DMS153 (cell line): ENCODE measurements at regions not wholly inside any gene's neighbourhood (a gene's known extent, or its start where the extent isn't known, plus 50 kb on each side); places are given as distances from the start of the nearest gene placed in this dataset.
A peak's percentile ranks its signal among the peaks of the same experiment; 100 is the strongest.

Source experiments
- DNase-seq: peaks from one replicate; lab custom pipeline; 2025; lab: John Stamatoyannopoulos, UW

GRCh38 chr5:116695681-116696080, 121.1 kb upstream of the SEMA6A start:
- no peak for DNase-seq

GRCh38 chr5:116686438-116686837, 111.8 kb upstream of the SEMA6A start:
- DNase-seq, result no peak

- no peak for DNase-seq
Observed at GRCh38 chr5:116685931-116686330, 111.3 kb upstream of the SEMA6A start.

- DNase-seq, result no peak
Observed at GRCh38 chr5:116685069-116685468, 110.4 kb upstream of the SEMA6A start.

- DNase-seq, result no peak
Observed at GRCh38 chr5:116681334-116682013, 106.9 kb upstream of the SEMA6A start.

- DNase-seq, result no peak
Observed at GRCh38 chr5:116675626-116675910, 100.9 kb upstream of the SEMA6A start.

- DNase-seq, result no peak
Observed at GRCh38 chr5:116674881-116675625, 100.4 kb upstream of the SEMA6A start.

- no peak for DNase-seq
Observed at GRCh38 chr5:116673453-116673852, 98.8 kb upstream of the SEMA6A start.

GRCh38 chr5:116672203-116672602, 97.6 kb upstream of the SEMA6A start:
- DNase-seq, result no peak

GRCh38 chr5:116671211-116671736, 96.7 kb upstream of the SEMA6A start:
- no peak for DNase-seq

- peak; percentile 26 for DNase-seq
Observed at GRCh38 chr5:116669261-116670031, 94.8 kb upstream of the SEMA6A start.

- no peak for DNase-seq
Observed at GRCh38 chr5:116668390-116668789, 93.8 kb upstream of the SEMA6A start.

- no peak for DNase-seq
Observed at GRCh38 chr5:116666901-116667300, 92.3 kb upstream of the SEMA6A start.

- no peak for DNase-seq
Observed at GRCh38 chr5:116664988-116665387, 90.4 kb upstream of the SEMA6A start.

- no peak for DNase-seq
Observed at GRCh38 chr5:116663081-116663480, 88.5 kb upstream of the SEMA6A start.

- DNase-seq, result no peak
Observed at GRCh38 chr5:116661419-116661818, 86.8 kb upstream of the SEMA6A start.

- DNase-seq, result no peak
Observed at GRCh38 chr5:116660929-116661328, 86.3 kb upstream of the SEMA6A start.

GRCh38 chr5:116658830-116659229, 84.2 kb upstream of the SEMA6A start:
- no peak for DNase-seq

- no peak for DNase-seq
Observed at GRCh38 chr5:116658141-116658540, 83.5 kb upstream of the SEMA6A start.

- no peak for DNase-seq
Observed at GRCh38 chr5:116655431-116655830, 80.8 kb upstream of the SEMA6A start.

- DNase-seq, result no peak
Observed at GRCh38 chr5:116654925-116655324, 80.3 kb upstream of the SEMA6A start.

GRCh38 chr5:116652903-116653302, 78.3 kb upstream of the SEMA6A start:
- no peak for DNase-seq

GRCh38 chr5:116652196-116652729, 77.6 kb upstream of the SEMA6A start:
- peak; percentile 70 for DNase-seq
